HG03108 (cell line): ENCODE measurements at regions not wholly inside any gene's neighbourhood (a gene's known extent, or its start where the extent isn't known, plus 50 kb on each side); places are given as distances from the start of the nearest gene placed in this dataset.

Experiments
- ATAC-seq: cut with Tn5 transposase; IDR thresholded peaks from one replicate; pipeline ENCODE4 v1.9.1; 2021; ENCODE audit warnings: moderate library complexity; ENCODE audit not compliant: unreplicated experiment

- no peak for ATAC-seq
Measured at GRCh38 chr11:22497474-22497873, 128.1 kb downstream of the FANCF start.

GRCh38 chr11:22491555-22492225 lies 133.9 kb downstream of the FANCF start:
- ATAC-seq = no peak

DNA sequence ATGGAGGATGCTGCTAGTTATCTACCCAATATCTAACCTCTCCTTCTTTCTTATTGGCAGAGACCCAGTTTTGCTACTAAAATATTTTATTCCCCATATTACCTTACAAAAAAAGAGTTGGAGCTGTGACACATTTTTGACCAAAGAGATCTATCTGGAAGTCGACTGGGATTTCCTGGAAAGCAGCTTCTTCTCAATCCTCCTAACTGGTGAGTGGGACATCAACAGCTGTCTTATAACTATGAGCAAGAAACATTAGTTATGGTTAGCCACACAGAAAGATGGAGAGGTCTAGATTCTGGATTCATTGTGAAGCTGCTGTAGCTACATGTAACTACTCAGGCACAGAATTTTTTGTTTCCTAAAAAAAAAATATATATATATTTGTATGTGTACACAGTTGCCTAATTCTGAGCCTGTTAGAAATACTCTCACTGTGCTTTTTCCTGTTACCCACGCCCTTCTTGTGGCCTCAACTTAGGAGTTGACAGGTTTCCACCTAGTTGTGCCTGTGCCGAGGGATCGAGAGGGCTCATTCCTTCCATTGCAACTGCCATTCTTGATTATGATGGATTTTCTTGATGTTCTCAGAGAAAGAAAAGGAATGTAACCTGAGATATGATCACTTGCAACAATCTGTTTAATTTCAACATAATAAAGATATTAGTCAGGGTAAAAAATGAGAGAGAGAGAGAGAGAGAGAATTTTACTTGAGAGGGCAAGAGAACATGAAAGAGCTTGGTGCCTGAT lies 142.0 kb downstream of the SLC17A6 start:
- no peak for ATAC-seq

GRCh38 chr11:22479208-22479607 lies 141.0 kb downstream of the SLC17A6 start:
- ATAC-seq = no peak

DNA sequence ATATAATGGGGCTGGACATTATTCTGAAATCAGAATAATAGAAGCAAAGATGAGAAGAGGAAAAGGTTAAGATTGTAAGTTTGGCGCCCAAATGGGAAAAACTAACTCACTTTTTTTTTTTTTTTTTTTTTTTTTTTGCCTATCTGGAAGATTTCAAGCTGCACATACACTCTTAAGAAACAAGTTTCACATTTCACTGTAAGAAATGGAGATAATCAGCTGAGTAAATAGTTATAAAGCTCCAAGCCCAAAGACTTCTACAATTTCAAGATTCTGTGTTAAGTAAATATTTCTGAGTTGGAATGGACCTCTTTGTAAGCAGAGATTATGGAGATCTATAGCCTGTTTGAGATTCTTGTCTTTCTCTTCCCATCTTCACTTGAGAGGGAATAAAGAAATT lies 140.0 kb downstream of the SLC17A6 start:
- no peak for ATAC-seq

DNA sequence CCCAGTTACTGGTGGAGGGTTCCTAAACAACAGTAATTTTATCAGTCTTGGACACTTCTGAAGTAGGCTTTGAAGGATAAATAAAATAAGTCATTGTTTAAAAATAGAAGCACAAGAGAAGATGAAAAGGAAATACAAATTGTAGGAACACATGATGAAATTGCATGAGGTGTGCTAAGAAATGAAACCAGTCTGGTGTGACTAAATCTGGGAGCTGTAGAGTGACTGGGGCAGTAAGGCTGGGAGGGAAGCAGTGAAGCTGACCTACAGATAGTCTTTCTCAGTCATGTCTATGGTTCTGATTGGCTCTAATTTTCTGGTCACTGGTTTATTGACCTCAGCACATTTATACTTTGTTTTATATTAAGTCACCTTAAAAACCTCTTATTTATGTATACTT lies 139.1 kb downstream of the SLC17A6 start:
- no peak for ATAC-seq

- ATAC-seq = no peak
Measured at GRCh38 chr11:22476589-22476988, 138.4 kb downstream of the SLC17A6 start.

GRCh38 chr11:22474616-22475015 lies 136.4 kb downstream of the SLC17A6 start:
- no peak for ATAC-seq

- ATAC-seq = no peak
Measured at GRCh38 chr11:22473586-22473985, 135.4 kb downstream of the SLC17A6 start.

DNA sequence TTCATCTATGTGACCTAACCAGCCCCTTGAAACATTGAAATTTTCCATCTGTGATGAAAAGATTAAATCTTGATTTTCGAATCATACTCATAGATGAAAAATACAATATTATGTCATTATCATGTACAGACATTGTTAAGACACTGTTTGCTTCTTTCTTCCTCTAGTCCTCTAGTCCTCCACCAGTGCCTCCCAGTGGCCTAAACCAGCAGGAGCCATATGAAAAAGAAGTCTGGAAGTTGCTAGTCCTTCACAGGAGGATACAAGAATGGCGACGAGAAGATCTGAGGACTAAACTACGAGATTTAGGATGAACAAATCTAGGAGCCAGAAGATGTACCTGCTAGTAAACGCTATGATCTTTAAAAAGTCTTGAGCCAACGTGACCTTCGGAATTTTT lies 134.1 kb downstream of the SLC17A6 start:
- no peak for ATAC-seq

DNA sequence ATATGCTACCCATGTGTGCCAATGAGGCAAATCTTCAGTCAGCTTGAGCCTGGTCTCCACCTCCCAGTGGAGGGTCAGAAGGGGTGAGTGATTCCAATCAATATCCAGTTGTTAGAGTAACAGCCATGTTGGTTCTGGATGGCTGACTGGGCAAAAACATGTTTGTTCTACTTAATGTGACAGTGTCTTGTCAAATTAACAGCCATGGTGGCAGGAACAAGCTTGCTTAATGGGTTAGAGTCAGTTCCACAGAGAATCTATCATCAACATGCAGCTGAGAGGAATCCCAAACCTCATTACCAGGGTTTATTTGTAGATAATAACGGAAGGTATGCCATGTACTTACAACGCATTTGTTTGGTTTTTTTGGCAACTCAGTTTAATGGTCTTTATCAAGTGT lies 133.2 kb downstream of the SLC17A6 start:
- no peak for ATAC-seq

DNA sequence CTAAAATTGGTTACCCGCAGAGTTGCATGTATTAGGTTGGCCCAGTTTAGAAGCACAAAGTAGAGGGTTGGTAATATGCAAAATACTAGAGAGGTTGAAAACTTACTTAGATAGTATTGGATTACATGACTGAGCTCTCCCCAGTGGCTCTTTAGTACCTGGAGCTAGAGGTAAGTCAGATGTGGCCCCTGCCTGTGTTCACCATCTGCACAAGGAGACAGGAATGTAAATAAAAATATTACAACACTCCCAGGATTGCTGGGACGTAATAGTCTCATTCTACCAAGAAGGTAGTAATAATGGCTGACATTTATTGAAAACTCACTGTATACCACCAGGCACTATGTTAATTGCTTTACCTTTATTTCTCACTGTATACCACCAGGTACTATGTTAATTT lies 129.6 kb downstream of the SLC17A6 start:
- no peak for ATAC-seq

DNA sequence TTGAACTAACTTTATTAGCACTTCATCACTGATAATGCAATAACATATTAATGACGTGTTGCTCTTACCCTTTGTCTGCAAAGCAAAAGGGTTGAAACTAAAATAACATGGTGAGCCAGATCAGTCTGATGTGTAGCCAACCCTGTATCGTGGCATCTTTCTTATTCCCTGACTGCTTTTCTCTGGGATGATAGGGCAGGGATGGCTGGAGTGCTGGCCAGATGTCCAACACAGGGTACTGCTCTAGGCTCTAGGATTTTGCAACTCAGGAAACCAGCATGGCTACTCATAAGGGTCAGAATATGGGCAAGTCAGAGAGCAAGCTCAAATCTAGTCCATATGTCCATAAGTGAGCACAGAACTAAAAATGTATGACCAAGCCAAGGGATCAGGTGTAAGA lies 129.1 kb downstream of the SLC17A6 start:
- ATAC-seq = no peak

DNA sequence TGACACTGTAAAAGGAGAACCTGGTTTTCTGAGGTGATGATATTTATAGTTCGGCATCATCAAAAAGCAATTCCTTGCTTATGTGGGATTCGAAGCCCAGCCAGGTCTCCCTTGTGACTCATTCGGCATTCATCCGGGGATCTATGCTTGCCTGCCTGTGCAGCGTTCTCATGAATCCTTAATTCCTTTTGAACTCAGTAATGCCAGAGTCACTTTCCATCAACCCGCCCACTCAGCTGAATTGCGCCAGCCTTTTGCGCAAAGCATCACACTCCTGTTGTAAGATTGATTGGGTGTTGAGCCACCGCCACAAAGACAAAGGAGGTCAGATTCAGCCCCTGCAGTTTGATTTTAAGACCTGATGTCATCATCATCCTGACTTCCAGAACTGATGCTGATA lies 128.6 kb downstream of the SLC17A6 start:
- ATAC-seq = no peak

DNA sequence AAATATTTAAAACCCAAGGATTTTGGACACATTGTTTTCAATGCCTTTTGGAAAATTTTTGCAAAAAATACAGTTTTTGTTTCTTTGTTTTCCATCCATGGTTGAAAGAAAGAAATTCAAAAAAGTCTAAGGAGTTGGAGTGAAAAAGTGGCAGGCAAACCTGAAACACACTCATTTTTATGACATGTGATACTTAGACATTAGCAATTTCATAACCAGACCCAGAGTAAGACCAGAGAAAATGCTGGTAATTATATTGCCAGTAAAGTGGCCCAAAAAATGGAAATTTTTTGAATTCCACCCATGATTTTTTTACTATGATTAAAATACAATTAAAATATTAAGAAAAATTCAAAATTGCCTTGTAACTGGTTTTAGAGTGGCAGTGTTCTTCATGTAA lies 128.2 kb downstream of the SLC17A6 start:
- ATAC-seq = no peak

DNA sequence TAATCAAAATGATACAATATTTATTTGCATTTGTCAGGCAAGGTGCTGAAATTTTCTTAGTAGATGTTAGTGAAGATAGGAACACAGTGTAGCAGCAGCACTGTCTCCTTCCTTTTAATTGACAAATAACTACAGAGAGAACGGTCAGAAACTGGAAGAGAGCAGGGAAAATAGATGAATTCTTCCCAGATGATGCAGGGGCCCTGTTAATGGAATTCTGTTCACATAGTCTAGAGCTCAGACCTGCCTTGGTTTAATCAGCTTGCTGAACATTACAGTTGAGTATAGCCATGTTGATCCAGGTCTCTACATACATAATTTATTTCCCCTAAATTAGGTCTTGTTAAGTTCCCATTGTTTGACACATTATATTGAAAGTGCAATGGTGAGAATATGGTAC lies 127.4 kb downstream of the SLC17A6 start:
- no peak for ATAC-seq

GRCh38 chr11:22461626-22462025 lies 123.4 kb downstream of the SLC17A6 start:
- no peak for ATAC-seq

DNA sequence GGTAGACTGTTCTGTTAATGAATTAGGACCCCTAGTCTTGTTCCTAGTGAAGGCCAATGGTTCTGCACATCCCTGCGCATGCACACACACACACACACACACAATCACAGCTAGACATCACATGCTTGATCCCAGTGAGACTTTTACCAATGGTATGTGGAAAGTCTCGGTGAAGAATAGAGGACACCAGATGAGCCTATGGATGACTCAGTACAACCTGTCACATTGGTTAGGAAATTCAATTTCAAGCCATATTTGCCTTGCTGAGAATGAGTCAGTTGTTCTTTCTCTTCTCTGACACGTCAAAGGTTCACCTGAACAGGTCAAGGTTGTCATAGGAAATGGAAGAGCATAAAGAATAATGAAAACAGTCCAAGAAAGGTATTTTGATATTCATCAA lies 122.0 kb downstream of the SLC17A6 start:
- no peak for ATAC-seq

DNA sequence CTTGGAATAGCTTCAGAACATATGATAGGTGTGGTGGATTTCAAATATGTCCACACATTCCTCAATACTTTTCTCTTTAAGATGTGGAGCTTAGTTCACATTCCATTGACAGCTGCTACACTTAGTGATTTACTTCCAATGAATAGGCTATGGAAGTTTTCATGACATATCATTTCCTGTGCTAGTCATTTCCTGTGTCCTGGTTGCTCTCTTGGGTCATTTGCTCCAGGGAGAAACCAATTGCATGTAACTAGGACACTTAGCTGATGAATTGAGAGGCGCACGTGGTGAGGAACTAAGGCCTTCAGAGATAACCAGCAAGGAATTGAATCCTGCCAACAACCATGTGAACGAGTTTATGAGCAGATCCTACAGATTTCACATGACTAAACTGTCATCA lies 120.9 kb downstream of the SLC17A6 start:
- ATAC-seq = no peak

- no peak for ATAC-seq
Measured at GRCh38 chr11:22458161-22458560, 120.0 kb downstream of the SLC17A6 start.

- ATAC-seq = no peak
Measured at GRCh38 chr11:22456993-22457762, 119.0 kb downstream of the SLC17A6 start.
